ENCODE measurements at regions not wholly inside any gene's neighbourhood (a gene's known extent, or its start where the extent isn't known, plus 50 kb on each side); places are given as distances from the start of the nearest gene placed in this dataset.
"Not testable (repeated sequence)": the region's sequence is repeated elsewhere in the genome, so short reads cannot be mapped to it uniquely, and the experiment has no call there.

DNA sequence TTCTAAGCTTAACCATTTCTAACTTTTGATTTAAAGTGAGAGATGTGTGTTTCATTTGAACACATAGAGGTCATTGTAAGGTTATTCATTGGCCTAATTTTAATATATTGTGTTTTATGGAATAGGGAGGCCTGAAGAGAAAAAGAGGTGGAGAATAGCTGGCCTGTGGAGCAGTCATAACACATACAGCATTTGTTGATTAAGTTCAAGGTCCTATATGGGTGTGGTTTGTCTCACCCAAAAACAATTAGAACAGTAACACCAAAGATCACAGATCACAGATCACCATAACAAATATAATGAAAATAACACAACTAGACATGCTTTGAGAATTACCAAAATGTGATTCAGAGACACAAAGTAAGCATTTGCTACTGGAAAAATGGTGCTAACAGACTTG lies 252.4 kb upstream of the SPOPL start:
- TF ChIP-seq, protein P1, sequence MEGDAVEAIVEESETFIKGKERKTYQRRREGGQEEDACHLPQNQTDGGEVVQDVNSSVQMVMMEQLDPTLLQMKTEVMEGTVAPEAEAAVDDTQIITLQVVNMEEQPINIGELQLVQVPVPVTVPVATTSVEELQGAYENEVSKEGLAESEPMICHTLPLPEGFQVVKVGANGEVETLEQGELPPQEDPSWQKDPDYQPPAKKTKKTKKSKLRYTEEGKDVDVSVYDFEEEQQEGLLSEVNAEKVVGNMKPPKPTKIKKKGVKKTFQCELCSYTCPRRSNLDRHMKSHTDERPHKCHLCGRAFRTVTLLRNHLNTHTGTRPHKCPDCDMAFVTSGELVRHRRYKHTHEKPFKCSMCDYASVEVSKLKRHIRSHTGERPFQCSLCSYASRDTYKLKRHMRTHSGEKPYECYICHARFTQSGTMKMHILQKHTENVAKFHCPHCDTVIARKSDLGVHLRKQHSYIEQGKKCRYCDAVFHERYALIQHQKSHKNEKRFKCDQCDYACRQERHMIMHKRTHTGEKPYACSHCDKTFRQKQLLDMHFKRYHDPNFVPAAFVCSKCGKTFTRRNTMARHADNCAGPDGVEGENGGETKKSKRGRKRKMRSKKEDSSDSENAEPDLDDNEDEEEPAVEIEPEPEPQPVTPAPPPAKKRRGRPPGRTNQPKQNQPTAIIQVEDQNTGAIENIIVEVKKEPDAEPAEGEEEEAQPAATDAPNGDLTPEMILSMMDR (IDR thresholded peaks at IDR 0.05; ENCODE audit: insufficient read depth, low read length): no peak
- TF ChIP-seq, protein P2, sequence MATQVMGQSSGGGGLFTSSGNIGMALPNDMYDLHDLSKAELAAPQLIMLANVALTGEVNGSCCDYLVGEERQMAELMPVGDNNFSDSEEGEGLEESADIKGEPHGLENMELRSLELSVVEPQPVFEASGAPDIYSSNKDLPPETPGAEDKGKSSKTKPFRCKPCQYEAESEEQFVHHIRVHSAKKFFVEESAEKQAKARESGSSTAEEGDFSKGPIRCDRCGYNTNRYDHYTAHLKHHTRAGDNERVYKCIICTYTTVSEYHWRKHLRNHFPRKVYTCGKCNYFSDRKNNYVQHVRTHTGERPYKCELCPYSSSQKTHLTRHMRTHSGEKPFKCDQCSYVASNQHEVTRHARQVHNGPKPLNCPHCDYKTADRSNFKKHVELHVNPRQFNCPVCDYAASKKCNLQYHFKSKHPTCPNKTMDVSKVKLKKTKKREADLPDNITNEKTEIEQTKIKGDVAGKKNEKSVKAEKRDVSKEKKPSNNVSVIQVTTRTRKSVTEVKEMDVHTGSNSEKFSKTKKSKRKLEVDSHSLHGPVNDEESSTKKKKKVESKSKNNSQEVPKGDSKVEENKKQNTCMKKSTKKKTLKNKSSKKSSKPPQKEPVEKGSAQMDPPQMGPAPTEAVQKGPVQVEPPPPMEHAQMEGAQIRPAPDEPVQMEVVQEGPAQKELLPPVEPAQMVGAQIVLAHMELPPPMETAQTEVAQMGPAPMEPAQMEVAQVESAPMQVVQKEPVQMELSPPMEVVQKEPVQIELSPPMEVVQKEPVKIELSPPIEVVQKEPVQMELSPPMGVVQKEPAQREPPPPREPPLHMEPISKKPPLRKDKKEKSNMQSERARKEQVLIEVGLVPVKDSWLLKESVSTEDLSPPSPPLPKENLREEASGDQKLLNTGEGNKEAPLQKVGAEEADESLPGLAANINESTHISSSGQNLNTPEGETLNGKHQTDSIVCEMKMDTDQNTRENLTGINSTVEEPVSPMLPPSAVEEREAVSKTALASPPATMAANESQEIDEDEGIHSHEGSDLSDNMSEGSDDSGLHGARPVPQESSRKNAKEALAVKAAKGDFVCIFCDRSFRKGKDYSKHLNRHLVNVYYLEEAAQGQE (IDR thresholded peaks at IDR 0.05; ENCODE audit: insufficient replicate concordance, low read depth): no peak
- no peak for DNase-seq (ENCODE audit: low read depth in 1 of 2, low spot score in 1 of 2)
- Histone ChIP-seq H3K4me3 (replicated peaks; ENCODE audit: insufficient read depth, low read length) (no peak overlapping the region), H3K27ac (replicated peaks) (no peak overlapping the region), H3K27me3 (ENCODE audit: insufficient read depth, poor library complexity, severe bottlenecking) (no peaks in the 10 kb centered on the region)

DNA sequence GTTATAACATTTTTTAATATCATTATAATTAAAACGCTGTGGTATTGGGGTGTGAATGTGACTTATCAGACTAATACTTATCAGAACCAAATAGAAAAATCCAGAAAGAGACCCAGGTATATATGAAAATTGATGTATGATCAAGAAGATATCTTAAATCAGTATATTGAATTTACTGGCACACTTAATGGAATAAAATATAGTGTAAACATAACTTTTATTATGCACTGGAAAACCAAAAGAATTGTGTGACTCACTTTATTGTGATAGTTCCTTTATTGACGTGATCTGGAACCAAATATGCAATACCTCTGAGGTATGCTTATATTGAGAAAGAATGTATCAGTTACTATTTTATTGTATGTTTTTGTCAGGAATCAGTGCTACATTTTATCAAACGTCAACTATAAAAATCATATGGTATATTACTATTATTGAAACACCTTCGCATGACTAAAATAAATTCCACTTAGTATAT lies 250.7 kb upstream of the SPOPL start:
- not testable (repeated sequence) for H3K27ac ChIP-seq (replicated peaks); H3K27me3 ChIP-seq (ENCODE audit: insufficient read depth, poor library complexity, severe bottlenecking); DNase-seq (ENCODE audit: low read depth in 1 of 2, low spot score in 1 of 2); H3K4me3 ChIP-seq (replicated peaks; ENCODE audit: insufficient read depth, low read length)

GRCh38 chr2:138252587-138252986 lies 249.0 kb upstream of the SPOPL start:
- DNase-seq (ENCODE audit: low read depth in 1 of 2, low spot score in 1 of 2): no peak
- Histone ChIP-seq H3K27me3 (ENCODE audit: insufficient read depth, poor library complexity, severe bottlenecking) (no peaks in the 10 kb centered on the region), H3K4me3 (replicated peaks; ENCODE audit: insufficient read depth, low read length) (no peak overlapping the region), H3K27ac (replicated peaks) (no peak overlapping the region)
- TF ChIP-seq GABPA (IDR thresholded peaks at IDR 0.05; ENCODE audit: low read depth) (no peak), SPI1 (IDR thresholded peaks at IDR 0.05; ENCODE audit: borderline replicate concordance, low read depth) (no peak), POLR2AphosphoS5 (IDR thresholded peaks at IDR 0.05; ENCODE audit: low read depth) (no peak)
- TF ChIP-seq, protein P1 (IDR thresholded peaks at IDR 0.05; ENCODE audit: insufficient read depth, low read length): no peak
- TF ChIP-seq, protein P2 (IDR thresholded peaks at IDR 0.05; ENCODE audit: insufficient replicate concordance, low read depth): no peak

GRCh38 chr2:138255670-138256069 lies 245.9 kb upstream of the SPOPL start:
- DNase-seq (ENCODE audit: low read depth in 1 of 2, low spot score in 1 of 2): no peak
- no peak overlapping the region for H3K4me3 ChIP-seq (replicated peaks; ENCODE audit: insufficient read depth, low read length)
- H3K27ac ChIP-seq (replicated peaks): no peak overlapping the region
- H3K27me3 ChIP-seq (ENCODE audit: insufficient read depth, poor library complexity, severe bottlenecking): no peaks in the 10 kb centered on the region
- TF ChIP-seq, protein P1 (IDR thresholded peaks at IDR 0.05; ENCODE audit: insufficient read depth, low read length): no peak

Data from HL-60 (cell line).